Tibial nerve (tissue), 3 donors: ENCODE measurements at regions not wholly inside any gene's neighbourhood (a gene's known extent, or its start where the extent isn't known, plus 50 kb on each side); places are given as distances from the start of the nearest gene placed in this dataset.

Source experiments
- POLR2A ChIP-seq, 2 donors: fragments of 450-650 bp; IDR thresholded peaks; one replicate each; pipeline ENCODE4 v1.6.1; 2017; ENCODE audit warnings: antibody characterized with exemption in 2 of 2, mild to moderate bottlenecking in 2 of 2, moderate library complexity in 2 of 2
- TF ChIP-seq, protein P1 (sequence below), 5 experiments: fragments of 200-600 bp in 3 of 5; fragments of 450-650 bp in 2 of 5; sonication (generic) in 3 of 5; IDR thresholded peaks; one replicate each; pipeline ENCODE4 v1.5.1; 2016 to 2019; ENCODE audit warnings: antibody characterized with exemption in 5 of 5, mild to moderate bottlenecking in 3 of 5, moderate library complexity in 2 of 5

- TF ChIP-seq, protein P1, sequence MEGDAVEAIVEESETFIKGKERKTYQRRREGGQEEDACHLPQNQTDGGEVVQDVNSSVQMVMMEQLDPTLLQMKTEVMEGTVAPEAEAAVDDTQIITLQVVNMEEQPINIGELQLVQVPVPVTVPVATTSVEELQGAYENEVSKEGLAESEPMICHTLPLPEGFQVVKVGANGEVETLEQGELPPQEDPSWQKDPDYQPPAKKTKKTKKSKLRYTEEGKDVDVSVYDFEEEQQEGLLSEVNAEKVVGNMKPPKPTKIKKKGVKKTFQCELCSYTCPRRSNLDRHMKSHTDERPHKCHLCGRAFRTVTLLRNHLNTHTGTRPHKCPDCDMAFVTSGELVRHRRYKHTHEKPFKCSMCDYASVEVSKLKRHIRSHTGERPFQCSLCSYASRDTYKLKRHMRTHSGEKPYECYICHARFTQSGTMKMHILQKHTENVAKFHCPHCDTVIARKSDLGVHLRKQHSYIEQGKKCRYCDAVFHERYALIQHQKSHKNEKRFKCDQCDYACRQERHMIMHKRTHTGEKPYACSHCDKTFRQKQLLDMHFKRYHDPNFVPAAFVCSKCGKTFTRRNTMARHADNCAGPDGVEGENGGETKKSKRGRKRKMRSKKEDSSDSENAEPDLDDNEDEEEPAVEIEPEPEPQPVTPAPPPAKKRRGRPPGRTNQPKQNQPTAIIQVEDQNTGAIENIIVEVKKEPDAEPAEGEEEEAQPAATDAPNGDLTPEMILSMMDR (IDR thresholded peaks at IDR 0.05), result no peak
- no peak for TF ChIP-seq POLR2A (IDR thresholded peaks at IDR 0.05)
These were observed 150.1 kb upstream of the CTAGE1 start for GRCh38 chr18:22567794-22568193.
